ENCODE measurements at regions not wholly inside any gene's neighbourhood (a gene's known extent, or its start where the extent isn't known, plus 50 kb on each side); places are given as distances from the start of the nearest gene placed in this dataset.
"Not testable (repeated sequence)": the region's sequence is repeated elsewhere in the genome, so short reads cannot be mapped to it uniquely, and the experiment has no call there.

DNA sequence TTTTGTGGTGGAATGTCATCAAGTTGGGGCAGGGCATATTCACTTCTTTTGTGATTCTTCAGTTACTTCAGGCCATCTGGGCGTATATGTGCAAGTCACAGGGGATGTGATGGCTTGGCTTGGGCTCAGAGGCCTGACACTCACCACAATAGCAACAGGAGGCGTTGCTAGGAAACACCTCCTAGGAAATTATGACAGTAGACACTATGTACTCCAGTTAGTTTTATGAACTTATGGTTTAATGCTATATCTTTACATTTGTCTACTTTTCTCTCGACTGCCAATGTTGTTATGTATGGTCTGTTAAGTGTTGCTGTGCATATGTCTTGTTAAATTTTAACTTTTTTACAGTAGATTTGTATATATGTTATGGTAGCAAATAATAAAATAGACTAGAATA lies 788.7 kb upstream of the GOT2 start:
- Mint-ChIP-seq H3K27ac (ENCODE audit: unreplicated experiment) (no peak overlapping the region), H3K9me3 (ENCODE audit: unreplicated experiment) (no peaks in the 10 kb centered on the region), H3K4me3 (ENCODE audit: unreplicated experiment) (no peak overlapping the region), H3K27me3 (ENCODE audit: unreplicated experiment) (no peaks in the 10 kb centered on the region), H3K4me1 (ENCODE audit: unreplicated experiment) (peaks cover 18% of the 10 kb centered on the region), H3K36me3 (ENCODE audit: unreplicated experiment) (no peaks in the 10 kb centered on the region)
- TF ChIP-seq, protein P1, sequence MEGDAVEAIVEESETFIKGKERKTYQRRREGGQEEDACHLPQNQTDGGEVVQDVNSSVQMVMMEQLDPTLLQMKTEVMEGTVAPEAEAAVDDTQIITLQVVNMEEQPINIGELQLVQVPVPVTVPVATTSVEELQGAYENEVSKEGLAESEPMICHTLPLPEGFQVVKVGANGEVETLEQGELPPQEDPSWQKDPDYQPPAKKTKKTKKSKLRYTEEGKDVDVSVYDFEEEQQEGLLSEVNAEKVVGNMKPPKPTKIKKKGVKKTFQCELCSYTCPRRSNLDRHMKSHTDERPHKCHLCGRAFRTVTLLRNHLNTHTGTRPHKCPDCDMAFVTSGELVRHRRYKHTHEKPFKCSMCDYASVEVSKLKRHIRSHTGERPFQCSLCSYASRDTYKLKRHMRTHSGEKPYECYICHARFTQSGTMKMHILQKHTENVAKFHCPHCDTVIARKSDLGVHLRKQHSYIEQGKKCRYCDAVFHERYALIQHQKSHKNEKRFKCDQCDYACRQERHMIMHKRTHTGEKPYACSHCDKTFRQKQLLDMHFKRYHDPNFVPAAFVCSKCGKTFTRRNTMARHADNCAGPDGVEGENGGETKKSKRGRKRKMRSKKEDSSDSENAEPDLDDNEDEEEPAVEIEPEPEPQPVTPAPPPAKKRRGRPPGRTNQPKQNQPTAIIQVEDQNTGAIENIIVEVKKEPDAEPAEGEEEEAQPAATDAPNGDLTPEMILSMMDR (IDR thresholded peaks at IDR 0.05): no peak
- no peak for DNase-seq (ENCODE audit: extremely low spot score, unreplicated experiment)

GRCh38 chr16:59518721-59519120 lies 784.6 kb upstream of the GOT2 start:
- H3K9me3 Mint-ChIP-seq (ENCODE audit: unreplicated experiment): peaks cover 24% of the 10 kb centered on the region
- H3K4me1 Mint-ChIP-seq (ENCODE audit: unreplicated experiment); DNase-seq (ENCODE audit: extremely low spot score, unreplicated experiment); H3K36me3 Mint-ChIP-seq (ENCODE audit: unreplicated experiment); H3K4me3 Mint-ChIP-seq (ENCODE audit: unreplicated experiment); H3K27ac Mint-ChIP-seq (ENCODE audit: unreplicated experiment); H3K27me3 Mint-ChIP-seq (ENCODE audit: unreplicated experiment): not testable (repeated sequence)

DNA sequence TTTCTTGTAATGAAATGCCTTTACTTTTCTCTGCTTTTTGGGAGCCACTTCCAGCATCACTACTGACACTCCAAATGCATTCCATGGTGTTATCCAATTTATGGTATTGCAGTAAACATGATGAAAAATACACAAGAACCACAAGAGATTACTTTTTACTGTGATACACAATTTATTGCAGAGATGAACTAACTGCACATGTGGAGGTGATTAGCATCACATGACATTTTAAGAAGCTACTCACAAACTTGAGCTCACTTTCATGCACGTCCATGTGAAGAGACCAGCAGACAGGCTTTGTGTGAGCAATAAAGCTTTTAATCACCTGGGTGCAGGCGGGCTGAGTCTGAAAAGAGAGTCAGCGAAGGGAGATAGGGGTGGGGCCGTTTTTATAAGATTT lies 780.5 kb upstream of the GOT2 start:
- Mint-ChIP-seq H3K9me3 (ENCODE audit: unreplicated experiment) (peaks cover 33% of the 10 kb centered on the region), H3K4me3 (ENCODE audit: unreplicated experiment) (no peak overlapping the region), H3K4me1 (ENCODE audit: unreplicated experiment) (no peaks in the 10 kb centered on the region), H3K36me3 (ENCODE audit: unreplicated experiment) (peaks cover 3% of the 10 kb centered on the region), H3K27ac (ENCODE audit: unreplicated experiment) (no peak overlapping the region), H3K27me3 (ENCODE audit: unreplicated experiment) (no peaks in the 10 kb centered on the region)
- no peak for DNase-seq (ENCODE audit: extremely low spot score, unreplicated experiment)
- TF ChIP-seq, protein P1 (IDR thresholded peaks at IDR 0.05): no peak

DNA sequence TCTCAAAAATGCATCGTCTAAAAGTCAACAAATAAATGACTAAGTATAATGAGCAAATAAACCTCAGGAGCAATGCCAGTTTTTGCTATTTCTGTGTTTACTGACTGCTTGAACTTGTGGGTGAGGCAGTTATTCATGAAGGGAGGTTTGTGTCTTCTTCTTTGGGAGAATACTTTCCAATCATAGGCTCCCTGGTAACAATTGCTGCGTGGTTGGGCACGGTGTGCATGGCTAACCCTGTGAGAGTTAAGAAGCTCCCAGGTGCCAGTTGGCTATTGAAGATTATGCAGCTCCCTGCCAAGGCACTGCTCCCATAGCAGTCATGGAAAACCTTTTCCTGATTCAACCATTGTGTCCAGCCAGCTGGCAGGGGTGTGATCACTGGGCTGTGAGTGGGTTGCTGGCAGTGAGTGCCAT lies 775.9 kb upstream of the GOT2 start:
- H3K4me1 Mint-ChIP-seq (ENCODE audit: unreplicated experiment): no peaks in the 10 kb centered on the region
- H3K36me3 Mint-ChIP-seq (ENCODE audit: unreplicated experiment): peaks cover 3% of the 10 kb centered on the region
- H3K27me3 Mint-ChIP-seq (ENCODE audit: unreplicated experiment): no peaks in the 10 kb centered on the region
- no peak for DNase-seq (ENCODE audit: extremely low spot score, unreplicated experiment)
- no peak overlapping the region for H3K4me3 Mint-ChIP-seq (ENCODE audit: unreplicated experiment)
- TF ChIP-seq, protein P1 (IDR thresholded peaks at IDR 0.05): no peak
- no peak overlapping the region for H3K27ac Mint-ChIP-seq (ENCODE audit: unreplicated experiment)
- H3K9me3 Mint-ChIP-seq (ENCODE audit: unreplicated experiment): peaks cover 21% of the 10 kb centered on the region

DNA sequence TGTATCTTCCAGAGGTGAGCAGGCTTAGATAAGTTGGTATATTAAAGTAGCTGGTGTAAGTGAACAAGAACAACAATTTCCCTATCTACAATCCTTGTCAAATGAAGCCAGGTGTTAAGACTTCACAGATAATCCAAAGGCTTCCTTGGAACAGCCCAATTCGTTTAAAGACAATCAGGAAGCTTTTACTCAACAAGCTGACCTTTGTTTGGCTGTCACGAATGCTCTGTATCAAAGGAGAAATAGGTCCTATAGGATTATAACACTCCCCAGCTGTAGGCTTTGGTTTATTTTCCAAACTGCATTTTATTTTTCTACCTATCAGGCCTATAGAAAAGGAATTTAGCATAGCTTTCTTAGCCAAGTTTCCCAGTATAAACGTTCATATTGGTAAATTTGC lies 766.5 kb upstream of the GOT2 start:
- no peaks in the 10 kb centered on the region for H3K36me3 Mint-ChIP-seq (ENCODE audit: unreplicated experiment)
- TF ChIP-seq, protein P1 (IDR thresholded peaks at IDR 0.05): no peak

GRCh38 chr16:59487067-59487466 lies 753.0 kb upstream of the GOT2 start:
- DNase-seq (ENCODE audit: extremely low spot score, unreplicated experiment): no peak
- no peak overlapping the region for H3K27ac Mint-ChIP-seq (ENCODE audit: unreplicated experiment)
- TF ChIP-seq, protein P1 (IDR thresholded peaks at IDR 0.05): no peak
- no peak overlapping the region for H3K4me3 Mint-ChIP-seq (ENCODE audit: unreplicated experiment)
- H3K9me3 Mint-ChIP-seq (ENCODE audit: unreplicated experiment): no peaks in the 10 kb centered on the region
- no peaks in the 10 kb centered on the region for H3K27me3 Mint-ChIP-seq (ENCODE audit: unreplicated experiment)
- peaks cover 4% of the 10 kb centered on the region for H3K4me1 Mint-ChIP-seq (ENCODE audit: unreplicated experiment)
- no peaks in the 10 kb centered on the region for H3K36me3 Mint-ChIP-seq (ENCODE audit: unreplicated experiment)

More for the DNA sequence above, 766.5 kb upstream of the GOT2 start:
- Mint-ChIP-seq H3K4me1 (ENCODE audit: unreplicated experiment) (no peaks in the 10 kb centered on the region), H3K27ac (ENCODE audit: unreplicated experiment) (no peak overlapping the region), H3K4me3 (ENCODE audit: unreplicated experiment) (no peak overlapping the region), H3K9me3 (ENCODE audit: unreplicated experiment) (no peaks in the 10 kb centered on the region), H3K27me3 (ENCODE audit: unreplicated experiment) (no peaks in the 10 kb centered on the region)
- no peak for DNase-seq (ENCODE audit: extremely low spot score, unreplicated experiment)
